ENCODE measurements at regions not wholly inside any gene's neighbourhood (a gene's known extent, or its start where the extent isn't known, plus 50 kb on each side); places are given as distances from the start of the nearest gene placed in this dataset.

- DNase-seq (ENCODE audit: low read depth in 2 of 2) = no peak
Measured at GRCh38 chr12:24418157-24418556, 468.7 kb upstream of the SOX5 start.

DNA sequence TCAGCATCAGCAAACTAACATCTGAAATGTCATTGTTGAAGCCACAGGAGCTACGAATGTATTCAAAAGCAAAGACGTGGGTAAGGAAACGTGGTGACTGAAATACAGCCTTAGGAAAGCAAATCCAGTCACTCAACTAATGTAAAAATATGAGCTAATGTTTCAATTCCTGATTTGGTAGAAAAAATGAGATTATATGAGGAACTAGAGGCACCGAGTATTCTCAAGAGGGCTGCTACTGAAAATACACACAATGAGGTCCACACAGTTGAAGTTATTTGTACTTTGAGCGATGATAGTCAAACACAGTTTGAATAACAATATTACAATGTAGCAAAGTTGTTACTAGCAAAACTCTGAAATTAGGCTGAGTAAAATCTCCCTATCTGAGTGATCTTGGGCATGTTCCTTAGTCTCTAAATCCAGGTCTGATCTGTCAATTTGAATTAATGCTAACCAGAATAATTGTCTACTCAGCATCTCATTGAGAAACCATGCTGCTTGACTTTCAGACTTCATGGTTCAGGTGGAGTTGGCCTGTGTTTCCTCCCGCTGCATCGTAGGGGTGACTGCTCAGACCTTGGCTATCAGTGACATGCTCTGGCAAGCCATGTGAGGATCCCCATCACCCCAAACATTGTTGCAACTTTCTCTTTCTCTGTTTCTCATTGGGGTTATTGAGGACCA lies 467.1 kb upstream of the SOX5 start:
- DNase-seq (ENCODE audit: low read depth in 2 of 2) = no peak

DNA sequence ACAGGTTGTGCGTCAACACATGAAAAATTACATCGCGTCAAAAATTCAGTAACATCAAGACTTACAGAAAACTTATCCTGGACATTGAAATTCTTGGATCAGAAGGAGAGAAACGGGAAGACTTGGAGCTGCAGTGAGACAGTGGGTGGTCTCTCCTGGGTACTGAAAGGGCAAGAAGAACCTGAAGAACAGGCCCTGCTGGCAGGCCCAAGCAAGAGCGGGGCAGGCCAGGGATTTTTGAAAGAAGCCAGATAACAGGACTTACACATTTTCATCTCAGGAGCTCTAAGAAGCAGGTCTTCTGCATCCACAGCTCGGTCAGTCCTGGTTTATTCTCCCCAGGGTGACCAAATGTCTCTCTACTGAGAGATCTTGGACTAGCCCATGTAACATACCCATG lies 466.5 kb upstream of the SOX5 start:
- no peak for DNase-seq (ENCODE audit: low read depth in 2 of 2)

- DNase-seq (ENCODE audit: low read depth in 2 of 2) = no peak
Measured at GRCh38 chr12:24414480-24414879, 465.0 kb upstream of the SOX5 start.

DNA sequence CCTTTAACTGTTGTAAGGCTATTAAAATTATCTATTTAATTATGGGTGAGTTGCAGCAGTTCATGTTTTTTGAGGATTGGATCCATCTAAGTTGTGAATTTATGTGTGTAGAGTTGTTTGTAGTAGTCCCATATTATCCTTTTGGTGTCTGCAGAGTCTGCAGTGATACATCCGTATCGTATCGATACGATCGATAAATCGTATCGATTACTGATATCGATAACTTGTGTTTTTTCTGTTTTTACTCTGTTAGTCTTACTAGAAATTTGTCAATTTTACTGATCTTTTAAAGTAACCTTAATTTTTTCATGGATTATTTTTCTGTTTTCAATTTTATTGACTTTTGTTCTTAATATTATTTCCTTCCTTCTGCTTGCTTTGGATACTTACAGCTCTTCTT lies 462.5 kb upstream of the SOX5 start:
- no peak for DNase-seq (ENCODE audit: low read depth in 2 of 2)

DNA sequence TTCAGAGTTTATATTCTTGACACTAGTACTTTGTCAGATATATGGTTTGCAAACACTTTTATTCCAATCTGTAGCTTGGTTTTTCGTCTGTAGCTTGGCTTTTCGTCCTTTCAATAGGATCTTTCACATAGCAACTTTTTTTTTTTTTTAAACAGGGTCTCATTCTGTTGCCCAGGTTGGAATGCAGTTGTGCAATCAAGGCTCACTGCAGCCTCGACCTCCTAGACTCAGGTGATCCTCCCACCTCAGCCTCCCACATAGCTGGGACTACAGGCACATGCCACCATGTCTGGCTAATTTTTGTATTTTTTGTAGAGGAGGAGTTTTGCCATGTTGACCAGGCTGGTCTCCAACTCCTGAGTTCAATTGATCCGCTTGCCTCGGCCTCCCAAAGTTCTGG lies 460.4 kb upstream of the SOX5 start:
- no peak for DNase-seq (ENCODE audit: low read depth in 2 of 2)

DNA sequence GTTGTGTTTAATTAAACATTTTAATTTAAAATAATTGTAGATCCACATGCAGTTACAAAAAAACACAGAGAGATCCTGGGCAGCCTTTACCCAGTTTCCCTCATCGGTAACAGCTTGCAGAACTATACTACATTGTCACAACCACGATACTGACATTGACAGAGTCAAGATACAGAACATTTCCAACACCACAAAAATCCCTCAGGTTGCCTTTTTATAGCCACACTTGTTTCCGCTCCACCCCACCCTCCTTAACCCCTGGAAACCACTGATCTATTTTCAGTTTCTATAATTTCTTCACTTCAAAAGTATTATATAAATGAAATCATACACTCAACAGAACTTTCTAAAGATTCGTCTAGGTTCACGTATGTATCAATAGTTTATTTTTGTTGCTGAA lies 458.8 kb upstream of the SOX5 start:
- no peak for DNase-seq (ENCODE audit: low read depth in 2 of 2)

DNA sequence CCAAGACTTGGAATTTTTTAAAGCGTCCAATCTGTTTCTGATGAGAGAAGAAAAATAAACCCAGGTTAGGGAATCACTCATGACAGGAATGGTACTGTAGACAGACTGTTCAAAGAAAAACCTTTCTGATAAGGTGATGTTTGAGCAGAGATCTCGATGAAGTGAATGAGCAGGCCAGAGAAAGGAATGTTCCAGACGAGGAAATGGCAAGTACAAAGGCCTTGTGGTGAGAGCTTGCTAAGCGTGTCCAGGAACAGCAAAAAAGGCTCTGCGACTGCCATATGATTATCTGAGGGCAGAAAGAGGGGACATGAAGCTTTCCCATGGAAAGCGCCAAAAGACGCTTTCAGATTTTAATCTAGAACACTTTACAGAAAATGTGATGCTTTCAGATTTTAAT lies 458.4 kb upstream of the SOX5 start:
- DNase-seq (ENCODE audit: low read depth in 2 of 2) = no peak

- no peak for DNase-seq (ENCODE audit: low read depth in 2 of 2)
Measured at GRCh38 chr12:24404086-24404815, 454.8 kb upstream of the SOX5 start.

DNA sequence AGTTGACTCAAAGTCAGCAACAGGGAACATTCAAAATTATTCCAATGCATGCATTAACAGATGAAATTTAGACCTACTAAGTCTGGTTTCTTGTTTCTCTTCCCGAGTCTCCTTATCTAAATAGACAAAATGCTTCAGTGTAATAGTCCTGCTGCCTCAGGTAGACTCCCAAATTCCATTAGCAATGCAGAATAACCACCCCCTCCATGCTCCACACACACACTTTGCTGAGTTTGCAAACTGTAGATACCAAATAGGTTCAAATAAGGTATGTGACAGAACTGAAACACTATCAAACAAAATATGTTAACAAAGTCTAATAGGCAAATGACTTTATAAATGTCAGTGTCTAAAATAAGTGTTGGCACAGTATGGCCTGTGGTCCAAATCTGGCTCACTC lies 451.1 kb upstream of the SOX5 start:
- DNase-seq (ENCODE audit: low read depth in 2 of 2) = no peak

DNA sequence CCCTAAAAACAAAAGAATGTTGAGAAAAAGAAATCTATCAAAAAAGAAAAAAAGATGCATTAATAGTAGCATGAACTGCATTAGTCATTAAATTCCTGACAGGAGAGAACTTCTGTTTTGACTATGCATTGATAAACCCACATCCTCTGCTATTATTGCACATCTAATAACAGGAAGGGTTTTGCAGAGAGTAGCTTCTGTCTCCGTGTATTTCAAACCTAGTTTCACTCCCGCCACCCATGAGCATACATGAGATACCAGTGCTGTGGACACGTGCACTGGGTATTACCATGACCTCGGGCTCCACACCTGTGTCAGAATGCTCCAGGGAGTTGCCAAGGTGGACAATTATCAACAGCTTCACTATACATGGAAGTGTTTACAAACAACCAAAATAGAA lies 449.1 kb upstream of the SOX5 start:
- no peak for DNase-seq (ENCODE audit: low read depth in 2 of 2)

DNA sequence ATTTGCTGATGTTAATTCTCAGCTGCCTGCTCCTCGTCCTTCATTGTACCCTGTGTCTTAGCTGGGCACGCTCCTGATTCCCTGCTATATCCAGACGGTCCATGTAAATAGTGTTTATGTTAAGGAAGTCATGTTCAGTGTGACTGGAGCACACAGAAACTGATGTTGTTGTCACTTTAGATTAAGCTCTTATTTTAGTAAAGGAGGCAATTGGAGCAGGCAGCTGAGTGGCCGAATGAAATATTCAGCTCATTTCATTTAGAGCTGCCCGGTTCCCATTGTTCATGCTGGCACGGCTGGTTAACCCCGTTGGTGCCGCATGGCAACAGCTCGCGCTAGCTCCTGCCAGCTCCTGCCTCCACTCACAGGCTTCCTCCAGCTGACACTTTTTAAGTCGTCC lies 446.8 kb upstream of the SOX5 start:
- DNase-seq (ENCODE audit: low read depth in 2 of 2) = no peak

DNA sequence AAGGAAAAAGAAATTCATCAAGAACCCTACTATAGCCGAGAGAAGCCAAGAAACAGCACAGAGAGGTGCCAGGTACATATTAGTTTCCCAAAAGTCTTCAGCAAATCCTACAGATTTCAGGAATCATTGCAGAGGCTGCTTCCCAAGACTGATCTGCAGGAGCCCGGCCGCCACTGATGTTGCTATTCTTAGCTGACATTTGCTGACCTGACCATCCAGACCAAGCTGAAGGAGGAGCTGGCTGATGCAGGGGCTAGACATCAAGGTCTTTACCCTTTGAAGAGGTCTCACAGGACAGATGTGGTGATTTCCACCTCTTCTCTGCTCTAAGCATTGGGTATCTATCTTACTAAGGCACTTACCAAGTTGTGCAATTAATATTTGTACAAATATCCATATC lies 444.8 kb upstream of the SOX5 start:
- no peak for DNase-seq (ENCODE audit: low read depth in 2 of 2)

GRCh38 chr12:24393071-24393470 lies 443.6 kb upstream of the SOX5 start:
- DNase-seq (ENCODE audit: low read depth in 2 of 2) = no peak

DNA sequence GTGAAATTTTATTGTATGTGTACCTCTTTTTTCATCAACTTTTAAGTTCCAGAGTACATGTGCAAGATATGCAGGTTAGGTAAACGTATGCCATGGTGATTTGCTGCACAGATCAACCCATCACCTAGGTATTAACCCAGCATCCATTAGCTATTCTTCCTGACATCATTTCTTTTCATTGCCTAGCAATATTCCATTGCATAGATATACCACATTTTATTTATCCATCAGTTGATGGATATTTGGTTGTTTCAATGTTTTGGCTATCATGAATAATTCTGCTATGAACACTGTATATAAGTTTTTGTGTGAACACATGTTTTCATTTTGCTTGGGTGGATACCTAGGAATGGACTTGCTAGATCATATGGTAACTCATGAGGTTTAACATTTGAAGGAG lies 439.9 kb upstream of the SOX5 start:
- DNase-seq (ENCODE audit: low read depth in 2 of 2) = no peak

- DNase-seq (ENCODE audit: low read depth in 2 of 2) = no peak
Measured at GRCh38 chr12:24387381-24387780, 437.9 kb upstream of the SOX5 start.

- DNase-seq (ENCODE audit: low read depth in 2 of 2) = no peak
Measured at GRCh38 chr12:24386836-24387235, 437.4 kb upstream of the SOX5 start.

- DNase-seq (ENCODE audit: low read depth in 2 of 2) = no peak
Measured at GRCh38 chr12:24381790-24382189, 432.3 kb upstream of the SOX5 start.

- DNase-seq (ENCODE audit: low read depth in 2 of 2) = no peak
Measured at GRCh38 chr12:24379861-24380521, 430.5 kb upstream of the SOX5 start.

GRCh38 chr12:24379433-24379832 lies 430.0 kb upstream of the SOX5 start:
- no peak for DNase-seq (ENCODE audit: low read depth in 2 of 2)

DNA sequence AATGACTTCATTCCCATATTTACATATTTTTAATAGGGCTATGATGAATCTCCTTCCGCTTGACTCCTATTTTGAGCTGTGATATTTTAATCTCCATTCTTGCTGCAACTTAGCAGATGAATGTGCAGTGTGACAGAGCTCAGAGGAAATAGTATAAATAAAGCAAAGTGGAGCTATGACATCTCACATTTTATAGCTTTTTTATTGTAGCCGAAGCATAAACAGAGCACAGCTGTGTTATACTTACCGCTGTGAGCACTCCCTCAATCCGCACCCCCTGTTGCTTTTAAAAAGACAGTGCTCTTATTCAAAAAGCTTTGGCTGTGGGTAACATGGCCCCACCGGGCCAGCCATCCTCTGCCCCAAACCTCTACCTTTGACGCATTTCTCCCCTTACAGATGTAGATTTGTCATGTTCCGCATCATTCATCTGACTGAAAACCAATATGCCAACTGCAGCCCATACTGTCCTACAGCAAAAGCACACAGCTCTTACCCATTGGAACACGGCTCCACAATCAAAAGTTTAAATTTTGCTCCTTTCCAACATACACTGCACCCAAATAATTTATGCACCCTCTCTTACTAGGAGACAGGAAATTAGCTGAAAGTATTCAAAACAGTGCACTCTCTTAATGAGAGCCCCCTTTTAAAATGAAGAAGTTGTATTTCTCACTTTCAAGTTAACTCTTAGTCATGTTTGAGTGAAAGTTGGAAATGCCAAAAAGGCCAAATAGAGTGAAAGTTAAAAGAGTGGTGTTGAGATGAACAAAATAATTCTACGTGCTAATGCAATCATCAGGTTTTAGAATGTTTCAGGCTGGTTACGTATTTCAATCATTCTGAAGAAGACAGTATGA lies 429.3 kb upstream of the SOX5 start:
- DNase-seq (ENCODE audit: low read depth in 2 of 2) = no peak

DNA sequence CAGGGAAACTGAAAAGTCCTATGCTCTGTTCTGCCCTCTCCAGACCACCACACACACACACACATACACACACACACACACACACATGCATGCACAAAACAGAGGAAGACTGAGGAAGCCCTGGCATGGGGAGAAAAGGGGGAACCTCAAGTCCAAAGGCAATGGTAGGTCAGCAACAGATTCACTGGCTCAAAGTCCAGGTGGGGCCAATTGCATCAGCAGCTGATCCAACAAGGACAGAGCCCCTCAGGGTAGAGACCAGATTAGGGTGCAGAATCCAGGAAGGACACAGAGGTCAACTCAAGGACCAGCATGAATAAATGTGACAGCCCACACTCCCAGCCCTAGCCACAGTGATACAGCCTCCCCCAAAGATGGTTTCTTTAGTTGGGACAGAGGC lies 425.0 kb upstream of the SOX5 start:
- DNase-seq (ENCODE audit: low read depth in 2 of 2) = no peak
